ENCODE measurements at regions not wholly inside any gene's neighbourhood (a gene's known extent, or its start where the extent isn't known, plus 50 kb on each side); places are given as distances from the start of the nearest gene placed in this dataset.

DNA sequence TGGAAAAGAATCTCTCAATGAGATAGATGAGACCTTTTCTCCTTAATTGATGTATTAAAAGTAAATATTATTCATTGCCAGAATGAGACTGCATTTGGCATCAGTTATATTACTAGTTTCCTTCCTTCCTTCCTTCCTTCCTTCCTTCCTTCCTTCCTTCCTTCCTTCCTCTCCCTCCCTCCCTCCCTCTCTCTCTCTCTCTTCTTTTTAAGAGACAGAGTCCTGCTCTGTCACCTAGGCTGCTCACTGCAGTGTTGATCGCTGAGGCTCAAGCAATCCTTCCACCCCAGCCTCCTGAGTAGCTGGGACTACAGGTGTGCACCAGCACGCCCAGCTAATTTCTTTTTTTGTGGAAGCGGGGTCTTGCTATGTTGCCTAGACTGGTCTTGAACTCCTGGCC, 50.4 kb upstream of the ARX start:
- TF ChIP-seq, protein P1, sequence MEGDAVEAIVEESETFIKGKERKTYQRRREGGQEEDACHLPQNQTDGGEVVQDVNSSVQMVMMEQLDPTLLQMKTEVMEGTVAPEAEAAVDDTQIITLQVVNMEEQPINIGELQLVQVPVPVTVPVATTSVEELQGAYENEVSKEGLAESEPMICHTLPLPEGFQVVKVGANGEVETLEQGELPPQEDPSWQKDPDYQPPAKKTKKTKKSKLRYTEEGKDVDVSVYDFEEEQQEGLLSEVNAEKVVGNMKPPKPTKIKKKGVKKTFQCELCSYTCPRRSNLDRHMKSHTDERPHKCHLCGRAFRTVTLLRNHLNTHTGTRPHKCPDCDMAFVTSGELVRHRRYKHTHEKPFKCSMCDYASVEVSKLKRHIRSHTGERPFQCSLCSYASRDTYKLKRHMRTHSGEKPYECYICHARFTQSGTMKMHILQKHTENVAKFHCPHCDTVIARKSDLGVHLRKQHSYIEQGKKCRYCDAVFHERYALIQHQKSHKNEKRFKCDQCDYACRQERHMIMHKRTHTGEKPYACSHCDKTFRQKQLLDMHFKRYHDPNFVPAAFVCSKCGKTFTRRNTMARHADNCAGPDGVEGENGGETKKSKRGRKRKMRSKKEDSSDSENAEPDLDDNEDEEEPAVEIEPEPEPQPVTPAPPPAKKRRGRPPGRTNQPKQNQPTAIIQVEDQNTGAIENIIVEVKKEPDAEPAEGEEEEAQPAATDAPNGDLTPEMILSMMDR (IDR thresholded peaks at IDR 0.05) = no peak
- TF ChIP-seq, protein P2, sequence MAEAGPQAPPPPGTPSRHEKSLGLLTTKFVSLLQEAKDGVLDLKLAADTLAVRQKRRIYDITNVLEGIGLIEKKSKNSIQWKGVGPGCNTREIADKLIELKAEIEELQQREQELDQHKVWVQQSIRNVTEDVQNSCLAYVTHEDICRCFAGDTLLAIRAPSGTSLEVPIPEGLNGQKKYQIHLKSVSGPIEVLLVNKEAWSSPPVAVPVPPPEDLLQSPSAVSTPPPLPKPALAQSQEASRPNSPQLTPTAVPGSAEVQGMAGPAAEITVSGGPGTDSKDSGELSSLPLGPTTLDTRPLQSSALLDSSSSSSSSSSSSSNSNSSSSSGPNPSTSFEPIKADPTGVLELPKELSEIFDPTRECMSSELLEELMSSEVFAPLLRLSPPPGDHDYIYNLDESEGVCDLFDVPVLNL (CRISPR knock-in tag; IDR thresholded peaks at IDR 0.05; ENCODE audit: borderline replicate concordance, low read depth) = no peak
- TF ChIP-seq ZNF138 (CRISPR knock-in tag; conservative IDR thresholded peaks at IDR 0.05) = no peak
- TF ChIP-seq, protein P3, sequence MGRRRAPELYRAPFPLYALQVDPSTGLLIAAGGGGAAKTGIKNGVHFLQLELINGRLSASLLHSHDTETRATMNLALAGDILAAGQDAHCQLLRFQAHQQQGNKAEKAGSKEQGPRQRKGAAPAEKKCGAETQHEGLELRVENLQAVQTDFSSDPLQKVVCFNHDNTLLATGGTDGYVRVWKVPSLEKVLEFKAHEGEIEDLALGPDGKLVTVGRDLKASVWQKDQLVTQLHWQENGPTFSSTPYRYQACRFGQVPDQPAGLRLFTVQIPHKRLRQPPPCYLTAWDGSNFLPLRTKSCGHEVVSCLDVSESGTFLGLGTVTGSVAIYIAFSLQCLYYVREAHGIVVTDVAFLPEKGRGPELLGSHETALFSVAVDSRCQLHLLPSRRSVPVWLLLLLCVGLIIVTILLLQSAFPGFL (CRISPR knock-in tag; IDR thresholded peaks at IDR 0.05; ENCODE audit: borderline replicate concordance) = no peak
- no peak for TF ChIP-seq CREB1 (CRISPR knock-in tag; IDR thresholded peaks at IDR 0.05)

All from WTC11 (cell line).